Type B pancreatic cell (in vitro differentiated cells): ENCODE measurements at regions not wholly inside any gene's neighbourhood (a gene's known extent, or its start where the extent isn't known, plus 50 kb on each side); places are given as distances from the start of the nearest gene placed in this dataset.
"Not testable (repeated sequence)": the region's sequence is repeated elsewhere in the genome, so short reads cannot be mapped to it uniquely, and the experiment has no call there.

ENCODE experiments used
- DNase-seq: peaks from one replicate; pipeline ENCODE4 v3.0.0; 2021; ENCODE audit warnings: mixed read lengths; ENCODE audit not compliant: unreplicated experiment; ENCODE audit errors: extremely low spot score
- H3K27ac Mint-ChIP-seq: 2 replicates; pipeline ENCODE4 v1.8.0; 2021; ENCODE audit warnings: mild to moderate bottlenecking, mixed read lengths
- H3K27me3 Mint-ChIP-seq: 2 replicates; pipeline ENCODE4 v1.8.0; 2021; ENCODE audit warnings: mixed read lengths
- H3K36me3 Mint-ChIP-seq: 2 replicates; pipeline ENCODE4 v1.8.0; 2021; ENCODE audit warnings: mixed read lengths
- H3K4me1 Mint-ChIP-seq: one replicate; pipeline ENCODE4 v1.8.0; 2021; ENCODE audit warnings: mixed read lengths; ENCODE audit not compliant: unreplicated experiment
- H3K4me3 Mint-ChIP-seq: 2 replicates; pipeline ENCODE4 v1.8.0; 2021; ENCODE audit warnings: mild to moderate bottlenecking, mixed read lengths
- H3K9me3 Mint-ChIP-seq: 2 replicates; pipeline ENCODE4 v1.8.0; 2021; ENCODE audit warnings: mixed read lengths
- TF ChIP-seq, protein P1 (sequence below): fragments of 200-600 bp; sonication (generic); conservative IDR thresholded peaks from 2 replicates; pipeline ENCODE4 v1.5.0; 2021; ENCODE audit warnings: antibody characterized with exemption, mild to moderate bottlenecking

DNA sequence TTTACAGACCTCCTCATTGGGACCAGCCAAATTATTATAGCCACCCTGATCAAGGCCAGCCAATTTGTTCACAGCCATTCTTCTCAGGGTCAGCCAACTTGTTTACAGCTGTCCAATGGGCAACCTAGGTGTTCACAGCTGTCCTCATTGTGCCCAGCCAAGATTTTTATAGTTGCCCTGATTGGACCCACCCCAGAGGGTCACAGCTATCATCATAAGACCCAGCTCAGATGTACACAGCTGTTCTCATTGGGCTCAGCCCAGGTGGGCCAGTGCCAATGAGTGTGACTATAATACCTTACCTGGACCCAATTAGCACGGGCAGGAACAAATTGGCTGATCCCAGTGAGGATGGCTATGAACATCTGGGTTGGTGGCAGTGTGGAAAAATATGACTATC lies 1151.8 kb downstream of the UQCRFS1 start:
- Mint-ChIP-seq H3K27me3 (no peaks in the 10 kb centered on the region), H3K27ac (no peak overlapping the region), H3K36me3 (no peaks in the 10 kb centered on the region), H3K4me3 (no peak overlapping the region), H3K9me3 (no peaks in the 10 kb centered on the region), H3K4me1 (peaks cover 6% of the 10 kb centered on the region)
- TF ChIP-seq, protein P1, sequence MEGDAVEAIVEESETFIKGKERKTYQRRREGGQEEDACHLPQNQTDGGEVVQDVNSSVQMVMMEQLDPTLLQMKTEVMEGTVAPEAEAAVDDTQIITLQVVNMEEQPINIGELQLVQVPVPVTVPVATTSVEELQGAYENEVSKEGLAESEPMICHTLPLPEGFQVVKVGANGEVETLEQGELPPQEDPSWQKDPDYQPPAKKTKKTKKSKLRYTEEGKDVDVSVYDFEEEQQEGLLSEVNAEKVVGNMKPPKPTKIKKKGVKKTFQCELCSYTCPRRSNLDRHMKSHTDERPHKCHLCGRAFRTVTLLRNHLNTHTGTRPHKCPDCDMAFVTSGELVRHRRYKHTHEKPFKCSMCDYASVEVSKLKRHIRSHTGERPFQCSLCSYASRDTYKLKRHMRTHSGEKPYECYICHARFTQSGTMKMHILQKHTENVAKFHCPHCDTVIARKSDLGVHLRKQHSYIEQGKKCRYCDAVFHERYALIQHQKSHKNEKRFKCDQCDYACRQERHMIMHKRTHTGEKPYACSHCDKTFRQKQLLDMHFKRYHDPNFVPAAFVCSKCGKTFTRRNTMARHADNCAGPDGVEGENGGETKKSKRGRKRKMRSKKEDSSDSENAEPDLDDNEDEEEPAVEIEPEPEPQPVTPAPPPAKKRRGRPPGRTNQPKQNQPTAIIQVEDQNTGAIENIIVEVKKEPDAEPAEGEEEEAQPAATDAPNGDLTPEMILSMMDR, result no peak
- DNase-seq, result no peak

DNA sequence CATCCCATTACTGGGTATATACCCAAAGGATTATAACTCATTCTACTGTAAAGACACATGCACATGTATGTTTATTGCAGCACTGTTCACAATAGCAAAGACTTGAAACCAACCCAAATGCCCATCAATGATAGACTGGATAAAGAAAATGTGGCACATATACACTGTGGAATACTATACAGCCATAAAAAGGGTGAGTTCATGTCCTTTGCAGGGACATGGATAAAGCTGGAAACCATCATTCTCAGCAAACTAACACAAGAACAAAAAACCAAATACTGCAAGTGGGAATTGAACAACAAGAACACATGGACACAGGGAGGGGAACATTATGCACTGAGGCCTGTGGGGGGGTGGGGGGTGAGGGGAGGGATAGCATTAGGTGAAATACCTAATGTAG lies 1155.9 kb downstream of the UQCRFS1 start:
- not testable (repeated sequence) for H3K27ac Mint-ChIP-seq, DNase-seq, H3K4me3 Mint-ChIP-seq, H3K4me1 Mint-ChIP-seq, H3K27me3 Mint-ChIP-seq, H3K9me3 Mint-ChIP-seq, H3K36me3 Mint-ChIP-seq

DNA sequence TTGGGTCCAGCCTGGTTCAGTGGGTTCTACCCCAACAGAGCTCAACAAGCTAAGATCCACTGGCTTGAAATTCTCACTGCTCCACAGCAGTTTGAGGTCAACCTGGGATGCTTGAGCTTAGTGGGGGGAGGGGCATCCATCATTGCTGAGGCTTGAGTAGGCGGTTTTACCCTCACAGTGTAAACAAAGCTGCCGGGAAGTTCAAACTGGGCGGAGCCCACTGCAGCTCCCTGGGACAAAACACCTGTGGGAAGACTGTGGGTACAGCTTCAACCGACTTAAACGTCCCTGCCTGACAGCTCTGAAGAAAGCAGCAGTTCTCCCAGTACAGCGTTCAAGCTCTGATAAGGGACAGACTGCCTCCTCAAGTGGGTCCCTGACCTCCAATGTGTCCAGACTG lies 1161.9 kb downstream of the UQCRFS1 start:
- DNase-seq, result no peak
- H3K9me3 Mint-ChIP-seq, result peaks cover 5% of the 10 kb centered on the region

DNA sequence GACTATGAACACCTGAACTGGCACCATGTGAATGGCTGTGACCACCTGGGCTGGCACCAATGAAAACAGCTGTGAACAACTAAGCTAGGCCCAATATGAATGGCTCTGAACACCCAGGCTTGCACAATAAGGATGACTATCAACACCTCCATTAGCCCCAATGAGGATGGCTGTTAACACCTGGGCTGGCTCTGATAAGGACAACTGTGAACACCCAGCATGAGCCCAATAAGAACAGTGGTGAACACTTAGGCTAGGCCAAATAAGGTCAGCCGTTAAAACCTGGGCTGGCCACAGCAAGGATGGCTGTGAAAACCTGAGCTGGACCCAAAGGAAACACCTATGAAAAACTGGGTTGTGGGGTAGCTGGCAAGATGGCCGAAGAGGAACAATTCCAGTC lies 1163.1 kb downstream of the UQCRFS1 start:
- no peak for DNase-seq

More for the DNA sequence above, 1161.9 kb downstream of the UQCRFS1 start:
- no peaks in the 10 kb centered on the region for H3K4me1 Mint-ChIP-seq
- H3K27me3 Mint-ChIP-seq, result no peaks in the 10 kb centered on the region
- H3K4me3 Mint-ChIP-seq, result no peak overlapping the region
- no peaks in the 10 kb centered on the region for H3K36me3 Mint-ChIP-seq
- no peak overlapping the region for H3K27ac Mint-ChIP-seq
- TF ChIP-seq, protein P1, result no peak

DNA sequence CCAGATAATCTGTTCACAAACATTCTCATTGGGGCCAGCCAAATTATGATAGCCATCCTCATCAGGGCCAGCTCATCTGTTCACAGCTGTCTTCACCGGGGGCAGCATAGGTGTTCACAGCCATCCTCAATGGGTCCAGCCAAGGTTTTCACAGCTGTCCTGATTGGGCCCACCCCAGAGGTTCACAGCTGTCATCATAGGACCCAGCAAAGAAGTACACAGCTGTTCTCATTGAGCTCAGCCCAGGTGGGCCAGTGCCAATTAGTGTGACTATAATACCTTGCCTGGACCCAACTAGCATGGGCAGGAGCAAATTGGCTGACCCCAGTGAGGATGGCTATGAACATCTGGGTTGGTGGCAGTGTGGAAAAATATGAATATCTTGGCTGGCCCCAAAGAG lies 1166.0 kb downstream of the UQCRFS1 start:
- no peaks in the 10 kb centered on the region for H3K36me3 Mint-ChIP-seq
- H3K4me3 Mint-ChIP-seq, result no peak overlapping the region

More for the DNA sequence above, 1163.1 kb downstream of the UQCRFS1 start:
- H3K4me3 Mint-ChIP-seq, result no peak overlapping the region
- no peak overlapping the region for H3K27ac Mint-ChIP-seq
- no peaks in the 10 kb centered on the region for H3K27me3 Mint-ChIP-seq
- H3K4me1 Mint-ChIP-seq, result no peaks in the 10 kb centered on the region
- H3K9me3 Mint-ChIP-seq, result peaks cover 5% of the 10 kb centered on the region
- H3K36me3 Mint-ChIP-seq, result no peaks in the 10 kb centered on the region
- TF ChIP-seq, protein P1, result no peak

DNA sequence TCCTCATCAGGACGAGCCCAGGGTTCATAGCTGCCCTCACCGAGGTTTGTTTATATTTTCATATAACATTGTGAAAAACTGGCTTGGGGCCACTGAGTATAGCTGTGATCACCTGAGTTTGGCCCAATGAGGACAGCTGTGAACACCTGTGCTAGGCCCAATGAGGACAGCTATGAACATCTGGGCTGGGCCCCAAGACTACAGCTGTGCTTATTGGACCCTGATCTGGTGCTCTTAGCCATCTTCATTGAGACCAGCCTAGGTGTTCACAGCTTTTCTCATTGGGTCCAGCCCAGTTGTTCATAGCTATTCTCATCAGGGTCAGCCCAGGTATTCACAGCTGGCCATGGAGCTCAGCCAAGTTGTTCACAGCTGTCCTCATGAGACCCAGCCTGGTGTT lies 1167.3 kb downstream of the UQCRFS1 start:
- H3K27ac Mint-ChIP-seq, result no peak overlapping the region
- no peaks in the 10 kb centered on the region for H3K4me1 Mint-ChIP-seq
- no peaks in the 10 kb centered on the region for H3K9me3 Mint-ChIP-seq
- H3K36me3 Mint-ChIP-seq, result no peaks in the 10 kb centered on the region
- no peaks in the 10 kb centered on the region for H3K27me3 Mint-ChIP-seq
- TF ChIP-seq, protein P1, result no peak
- DNase-seq, result no peak
- H3K4me3 Mint-ChIP-seq, result no peak overlapping the region

More for the DNA sequence above, 1166.0 kb downstream of the UQCRFS1 start:
- H3K4me1 Mint-ChIP-seq, result no peaks in the 10 kb centered on the region
- no peaks in the 10 kb centered on the region for H3K27me3 Mint-ChIP-seq
- TF ChIP-seq, protein P1, result no peak
- peaks cover 3% of the 10 kb centered on the region for H3K9me3 Mint-ChIP-seq
- no peak for DNase-seq
- no peak overlapping the region for H3K27ac Mint-ChIP-seq
